Forelimb muscle (tissue), 1 donor: ENCODE measurements at regions not wholly inside any gene's neighbourhood (a gene's known extent, or its start where the extent isn't known, plus 50 kb on each side); places are given as distances from the start of the nearest gene placed in this dataset.
"Not testable (repeated sequence)": the region's sequence is repeated elsewhere in the genome, so short reads cannot be mapped to it uniquely, and the experiment has no call there.

ENCODE experiments used
- DNase-seq: peaks from one replicate; pipeline ENCODE4 v3.0.0-alpha.2; 2013; ENCODE audit warnings: low read depth

DNA sequence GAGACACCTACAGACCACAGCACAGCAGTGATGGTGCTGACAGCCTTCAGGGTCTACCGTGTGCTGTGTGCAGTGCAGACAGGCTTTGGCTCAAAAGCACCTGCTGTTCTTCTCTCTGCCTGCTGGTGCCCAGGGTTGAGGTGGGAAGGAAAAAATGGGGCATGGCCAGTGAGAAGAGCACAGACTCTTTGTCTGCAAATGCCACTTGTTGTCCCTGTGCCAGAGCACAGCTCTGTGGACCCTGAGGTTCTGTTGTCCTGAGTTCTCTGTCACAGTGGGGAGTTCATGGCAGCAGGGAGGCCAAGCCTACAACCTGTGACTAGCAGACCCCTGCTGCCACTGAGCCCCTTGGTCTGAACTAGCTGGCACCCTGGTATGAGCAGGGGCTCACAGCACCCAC lies 376.7 kb downstream of the GLRX3 start:
- no peak for DNase-seq

DNA sequence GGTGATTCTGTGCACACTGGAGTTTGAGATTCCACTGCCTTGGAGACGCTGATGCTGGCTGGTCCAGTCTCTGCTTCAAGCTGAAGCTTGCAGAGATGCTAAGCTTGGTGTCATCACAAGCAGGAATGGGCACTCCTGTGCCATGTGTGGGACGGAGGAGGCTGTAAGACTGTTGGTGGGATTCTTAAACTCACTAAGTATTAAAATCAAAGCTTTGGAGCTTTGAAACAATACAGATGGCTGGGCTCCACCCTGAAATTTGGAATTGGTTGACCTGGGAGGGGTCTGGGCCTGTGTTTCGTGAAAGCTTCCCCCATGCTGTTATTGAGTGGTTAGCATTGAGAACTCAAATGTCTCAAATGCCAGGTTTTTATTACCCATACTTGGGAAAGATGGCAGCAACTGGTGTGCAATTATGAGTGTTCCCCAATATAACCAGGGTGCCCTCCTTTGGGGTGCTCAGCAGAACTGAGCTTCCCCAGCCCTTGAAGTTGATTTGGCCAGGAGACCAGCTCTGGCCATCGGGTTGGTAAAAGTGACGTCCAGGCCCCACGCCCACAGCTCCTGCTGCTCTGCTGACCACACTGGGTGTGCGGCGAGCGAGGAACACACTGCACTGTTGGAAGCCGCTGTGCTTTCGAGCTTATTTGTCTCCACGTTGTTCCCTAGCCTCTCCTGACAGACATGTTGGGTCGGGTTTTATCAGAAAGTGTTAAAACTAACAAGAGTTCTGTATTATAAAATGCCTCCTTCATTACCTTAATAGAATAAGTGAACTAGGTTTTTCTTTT lies 377.7 kb downstream of the GLRX3 start:
- DNase-seq = no peak

DNA sequence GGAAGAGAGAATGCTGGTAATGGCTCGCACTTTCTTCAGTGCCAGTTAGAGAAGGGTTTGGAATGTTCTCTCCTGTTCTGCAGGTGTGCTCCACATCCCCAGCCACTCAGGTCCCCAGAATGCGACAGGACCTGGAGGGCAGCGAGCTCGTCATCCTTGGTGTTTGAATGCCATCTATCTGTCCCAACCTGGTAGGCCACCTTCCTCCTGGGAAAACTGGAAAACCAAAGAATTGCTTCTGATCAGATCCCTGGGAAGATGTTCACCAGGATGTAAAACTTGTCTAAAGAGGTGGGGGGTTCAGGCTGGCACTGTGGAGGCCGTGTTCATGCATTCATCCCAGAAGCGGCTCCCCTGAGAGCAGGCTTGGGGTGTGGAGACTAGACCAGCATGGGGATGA lies 379.5 kb downstream of the GLRX3 start:
- no peak for DNase-seq

DNA sequence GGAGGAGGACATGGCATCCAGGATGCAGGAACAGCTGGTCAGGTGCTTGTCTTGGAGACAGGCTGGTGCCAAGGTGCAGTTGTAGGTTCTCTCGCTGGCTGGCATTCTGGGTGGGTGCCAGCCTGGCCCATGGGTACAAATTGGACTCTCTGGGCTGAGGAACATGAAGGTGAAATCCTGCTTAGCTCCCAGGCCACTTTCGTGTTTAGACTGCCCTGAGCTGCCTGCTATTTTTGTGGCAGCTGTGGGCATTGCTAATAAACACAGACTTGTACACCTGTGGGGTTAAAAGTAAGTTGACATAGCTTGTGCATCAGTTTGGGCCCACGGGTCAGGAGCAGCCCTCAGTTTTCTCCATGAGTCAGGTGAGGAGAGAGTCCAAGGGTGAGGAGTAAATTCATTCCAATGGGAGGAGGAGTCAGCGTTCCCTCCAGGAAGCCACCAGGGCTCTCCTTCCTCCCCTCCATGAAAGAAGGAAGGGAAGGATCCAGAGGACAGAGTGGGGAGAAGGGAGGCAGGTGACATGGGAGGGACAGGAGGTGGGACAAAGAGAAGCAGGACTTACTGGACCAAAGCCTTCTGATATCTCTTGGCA lies 380.0 kb downstream of the GLRX3 start:
- DNase-seq = no peak

DNA sequence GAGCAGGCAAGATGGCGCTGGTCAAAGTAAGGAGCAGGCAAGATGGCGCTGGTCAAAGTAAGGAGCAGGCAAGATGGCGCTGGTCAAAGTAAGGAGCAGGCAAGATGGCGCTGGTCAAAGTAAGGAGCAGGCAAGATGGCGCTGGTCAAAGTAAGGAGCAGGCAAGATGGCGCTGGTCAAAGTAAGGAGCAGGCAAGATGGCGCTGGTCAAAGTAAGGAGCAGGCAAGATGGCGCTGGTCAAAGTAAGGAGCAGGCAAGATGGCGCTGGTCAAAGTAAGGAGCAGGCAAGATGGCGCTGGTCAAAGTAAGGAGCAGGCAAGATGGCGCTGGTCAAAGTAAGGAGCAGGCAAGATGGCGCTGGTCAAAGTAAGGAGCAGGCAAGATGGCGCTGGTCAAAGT lies 382.7 kb downstream of the GLRX3 start:
- DNase-seq = not testable (repeated sequence)

DNA sequence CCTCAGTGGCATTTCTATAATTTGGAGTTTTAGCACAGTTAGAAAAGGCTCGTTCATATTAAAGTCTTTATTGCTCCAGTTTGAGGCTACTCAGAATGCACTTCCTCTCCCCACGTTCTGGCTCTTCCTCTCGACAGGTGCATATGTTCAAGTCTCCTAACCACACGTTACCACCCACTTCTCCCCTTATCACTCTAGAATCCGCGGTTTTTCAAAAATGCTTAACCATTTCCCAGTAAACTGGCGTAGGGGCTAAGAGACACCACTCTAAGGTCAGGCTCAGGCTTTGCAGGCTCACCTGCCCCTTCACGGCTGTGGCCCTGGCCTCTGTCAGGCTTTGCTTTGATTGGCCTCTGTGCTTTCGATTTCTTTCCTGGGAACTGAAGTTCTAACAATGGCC lies 383.6 kb downstream of the GLRX3 start:
- DNase-seq = no peak

DNA sequence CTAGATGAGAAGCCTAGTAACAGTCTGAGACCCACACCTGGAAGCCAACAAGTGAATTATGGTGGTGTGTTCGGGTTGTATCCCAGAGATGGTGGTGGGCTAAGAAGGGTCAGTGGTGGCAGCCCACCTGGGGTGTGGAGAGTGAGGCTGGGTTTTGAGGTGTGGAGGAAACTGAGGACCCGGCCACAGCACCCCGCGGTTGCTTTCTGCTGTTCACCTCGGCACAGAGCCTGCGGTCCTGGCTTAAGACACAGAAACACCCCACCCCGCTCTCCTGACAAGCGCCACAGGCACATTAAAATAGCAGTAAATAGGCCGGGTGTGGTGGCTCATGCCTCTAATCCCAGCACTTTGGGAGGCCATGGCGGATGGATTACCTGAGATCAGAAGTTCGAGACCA lies 395.1 kb downstream of the GLRX3 start:
- DNase-seq = no peak

DNA sequence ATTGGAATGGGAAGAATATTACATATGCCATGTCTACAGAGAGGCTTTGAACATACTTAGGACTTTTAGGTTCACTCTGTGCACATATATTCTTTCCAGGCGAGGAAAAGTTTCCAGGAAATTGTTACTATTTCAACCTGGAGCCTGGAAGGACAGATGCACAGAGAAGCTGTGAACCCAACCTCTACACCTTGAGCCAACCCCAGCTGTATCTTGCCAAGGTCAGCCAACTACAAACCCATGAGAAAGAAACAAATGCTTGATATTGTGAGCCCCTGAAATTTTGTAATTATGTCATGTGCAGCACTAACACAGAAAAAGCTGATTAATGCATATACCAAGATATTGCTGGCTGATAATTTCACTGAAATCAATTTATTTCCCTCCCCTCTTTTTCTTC lies 404.9 kb downstream of the GLRX3 start:
- DNase-seq = no peak

DNA sequence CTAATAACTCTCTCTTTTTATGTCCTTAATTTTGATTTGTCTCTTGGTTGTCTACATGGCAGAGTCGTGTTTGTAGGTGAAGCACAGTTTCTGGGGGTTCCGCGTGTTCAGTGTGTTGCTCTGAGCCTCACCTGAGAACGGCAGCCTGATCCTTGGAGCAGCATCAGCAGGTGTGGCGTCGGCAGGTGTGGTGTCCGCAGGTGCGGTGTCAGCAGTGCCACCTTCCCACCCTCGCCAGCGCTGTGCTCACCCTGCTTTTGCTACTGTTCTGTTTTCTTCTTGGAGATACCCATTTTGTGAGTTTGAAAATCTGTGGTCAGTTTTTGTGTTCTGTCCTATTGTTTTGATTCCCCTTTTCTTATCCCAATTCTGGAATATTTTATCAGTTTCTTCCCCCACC lies 406.6 kb downstream of the GLRX3 start:
- no peak for DNase-seq

DNA sequence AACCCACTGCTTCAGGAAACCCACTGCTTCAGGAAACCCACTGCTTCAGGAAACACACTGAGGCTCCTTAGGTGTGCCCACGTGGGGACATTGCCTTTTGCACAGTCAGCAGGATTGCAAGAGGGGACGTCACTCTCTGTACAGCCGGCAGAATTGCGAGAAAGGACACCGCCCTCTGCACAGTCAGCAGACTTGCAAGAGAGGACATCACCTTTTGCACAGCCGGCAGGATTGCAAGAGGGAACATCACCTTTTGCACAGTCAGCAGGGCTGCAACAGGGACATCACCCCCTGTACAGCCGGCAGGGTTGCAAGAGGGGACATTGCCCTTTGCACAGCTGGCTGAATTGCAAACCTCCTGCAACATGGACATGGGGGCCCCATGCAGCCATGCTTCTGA lies 407.6 kb downstream of the GLRX3 start:
- no peak for DNase-seq

DNA sequence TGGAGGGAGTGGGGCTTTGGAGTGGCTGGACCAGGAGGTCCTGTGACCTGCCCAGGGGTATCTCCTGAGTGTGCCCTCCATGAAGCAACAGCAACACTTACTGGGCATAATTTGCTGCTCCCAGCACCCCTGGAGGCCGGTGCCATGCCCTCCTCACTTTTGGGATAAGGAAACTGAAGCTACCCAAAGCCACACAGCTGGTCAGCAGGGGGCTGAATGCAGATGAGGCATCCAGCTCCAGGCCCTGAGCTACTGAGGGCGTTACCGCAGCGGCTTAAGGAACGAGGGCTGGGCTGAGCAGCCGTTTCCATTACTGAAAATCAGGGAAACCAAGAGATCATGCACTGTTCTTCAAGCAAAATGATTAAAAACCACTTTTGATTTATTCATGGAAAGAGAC lies 408.9 kb downstream of the GLRX3 start:
- DNase-seq = no peak

DNA sequence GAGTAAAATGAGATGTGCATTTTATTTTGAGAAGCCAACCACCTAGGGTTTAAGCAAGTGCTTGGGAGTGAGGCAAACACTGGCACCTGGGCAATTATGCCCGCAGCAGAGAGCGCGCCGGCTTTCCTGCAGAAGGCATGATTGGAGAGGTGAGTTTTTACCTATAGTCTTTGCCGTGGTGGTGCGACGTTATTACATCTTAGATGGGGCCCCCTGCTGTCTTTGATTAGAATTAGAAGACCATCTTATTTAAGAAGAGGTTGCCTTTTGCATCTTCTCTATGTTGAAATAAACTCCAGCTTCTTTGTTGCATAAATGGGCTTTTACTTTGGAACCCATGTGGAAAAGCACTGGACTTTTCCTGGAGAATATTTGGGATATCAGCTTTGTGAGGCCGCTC lies 409.5 kb downstream of the GLRX3 start:
- no peak for DNase-seq

DNA sequence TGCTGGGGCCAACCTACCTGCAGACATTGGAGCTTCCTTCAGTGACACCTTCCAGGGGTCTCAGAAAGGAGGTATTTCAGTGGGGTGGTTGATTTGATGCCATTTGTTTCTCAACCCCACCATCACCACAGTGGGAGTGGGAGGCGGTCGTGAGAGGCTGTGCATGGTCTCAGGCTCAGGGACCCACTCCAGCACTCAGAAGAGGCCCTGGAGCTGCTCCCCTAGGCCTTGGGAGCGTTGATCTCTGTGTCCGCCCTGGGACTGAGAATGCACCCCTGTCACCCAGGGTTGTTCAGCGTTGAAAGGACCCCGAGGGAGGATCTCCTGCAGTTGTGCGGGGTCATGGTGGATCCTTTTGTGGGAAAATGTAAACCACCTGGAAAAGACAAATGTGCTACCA lies 410.6 kb downstream of the GLRX3 start:
- DNase-seq = no peak

DNA sequence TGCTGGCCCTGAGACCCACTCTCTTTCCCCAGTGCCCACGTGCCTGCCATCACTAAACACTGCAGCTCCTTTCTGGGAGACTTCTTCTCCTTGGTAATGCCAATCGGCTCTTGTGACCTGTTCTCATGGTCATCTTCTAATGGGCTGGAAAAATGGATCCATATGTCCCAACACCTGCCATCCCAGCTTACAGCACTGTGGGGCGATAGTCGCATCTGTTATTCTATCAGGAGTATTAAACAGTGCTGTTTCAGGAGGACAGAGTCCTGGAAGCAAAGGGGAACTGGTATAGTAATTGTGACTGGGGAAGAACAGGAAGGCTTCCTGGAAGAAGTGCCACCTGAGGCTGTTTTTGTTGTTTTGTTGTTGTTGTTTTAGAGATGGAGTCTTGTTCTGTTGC lies 411.2 kb downstream of the GLRX3 start:
- no peak for DNase-seq

DNA sequence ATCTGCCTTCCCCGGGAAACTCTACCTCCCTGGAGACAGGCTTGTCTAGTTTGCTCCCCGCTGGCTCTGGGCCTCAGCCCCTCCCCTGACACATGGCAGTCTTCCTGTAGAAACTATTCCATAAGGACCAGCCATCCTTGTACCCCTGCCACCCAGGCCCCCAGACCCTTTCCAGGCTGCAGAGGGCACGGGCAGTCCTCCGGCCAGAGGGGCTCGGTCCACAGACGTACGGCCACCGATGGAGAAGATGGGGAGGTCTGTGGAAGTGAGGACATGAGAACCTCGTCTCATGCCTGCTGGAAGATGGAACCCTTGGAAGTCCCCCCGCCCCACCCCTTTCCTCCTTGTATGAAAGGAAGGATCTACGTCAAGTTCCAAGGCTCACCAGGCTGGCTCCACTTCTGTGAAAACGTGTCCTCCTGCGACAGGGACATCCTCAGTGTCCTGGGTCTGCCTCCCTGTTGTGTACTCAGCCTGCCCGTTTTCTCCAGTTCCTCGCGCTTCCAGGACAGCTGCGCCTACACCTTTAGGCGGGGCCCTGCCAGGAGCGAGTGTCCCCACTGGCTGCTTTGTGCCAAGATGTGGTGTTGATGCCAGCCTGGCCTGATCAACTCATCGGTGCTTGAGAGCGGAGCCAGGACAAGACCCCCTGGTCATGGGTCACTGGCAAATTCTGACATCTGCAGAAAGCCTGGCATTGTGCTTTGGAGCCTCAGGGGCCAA lies 414.9 kb downstream of the GLRX3 start:
- no peak for DNase-seq

DNA sequence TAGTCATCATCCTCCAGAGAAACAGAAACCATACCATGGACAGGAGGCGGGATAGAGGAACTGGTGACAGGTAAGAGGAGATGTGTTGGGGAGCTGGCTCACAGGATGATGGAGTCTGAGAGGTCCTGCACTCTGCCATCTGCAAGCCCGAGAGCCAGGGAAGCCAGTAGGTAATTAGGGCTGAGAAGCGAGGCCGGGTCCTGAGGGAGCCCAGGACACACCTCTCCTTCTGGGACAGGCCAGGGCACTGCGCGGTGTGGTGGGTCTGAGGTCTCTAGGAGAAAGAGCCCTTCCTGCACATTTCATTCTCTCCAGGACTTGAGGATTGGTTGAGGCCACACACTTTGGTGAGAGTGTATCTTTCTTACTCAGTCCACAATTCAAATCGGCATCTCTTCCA lies 415.5 kb downstream of the GLRX3 start:
- no peak for DNase-seq

DNA sequence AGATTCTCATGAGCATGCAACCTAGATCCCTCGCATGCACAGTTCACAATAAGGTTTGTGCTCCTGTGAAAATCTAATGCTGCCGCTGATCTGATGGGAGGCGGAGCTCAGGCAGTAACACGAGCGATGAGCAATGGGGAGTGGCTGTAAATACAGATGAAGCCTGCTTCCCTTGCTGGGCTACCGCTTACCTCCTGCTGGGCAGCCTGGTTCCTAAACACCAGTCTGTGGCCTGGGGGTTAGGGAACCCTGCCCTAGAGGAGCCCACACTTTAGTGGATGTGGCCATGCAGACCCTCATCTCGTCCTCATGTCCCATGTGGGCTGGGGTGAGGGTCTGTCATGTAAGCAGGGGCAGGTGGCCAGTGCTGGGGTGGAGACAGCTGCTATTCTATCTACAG lies 417.6 kb downstream of the GLRX3 start:
- DNase-seq = no peak

DNA sequence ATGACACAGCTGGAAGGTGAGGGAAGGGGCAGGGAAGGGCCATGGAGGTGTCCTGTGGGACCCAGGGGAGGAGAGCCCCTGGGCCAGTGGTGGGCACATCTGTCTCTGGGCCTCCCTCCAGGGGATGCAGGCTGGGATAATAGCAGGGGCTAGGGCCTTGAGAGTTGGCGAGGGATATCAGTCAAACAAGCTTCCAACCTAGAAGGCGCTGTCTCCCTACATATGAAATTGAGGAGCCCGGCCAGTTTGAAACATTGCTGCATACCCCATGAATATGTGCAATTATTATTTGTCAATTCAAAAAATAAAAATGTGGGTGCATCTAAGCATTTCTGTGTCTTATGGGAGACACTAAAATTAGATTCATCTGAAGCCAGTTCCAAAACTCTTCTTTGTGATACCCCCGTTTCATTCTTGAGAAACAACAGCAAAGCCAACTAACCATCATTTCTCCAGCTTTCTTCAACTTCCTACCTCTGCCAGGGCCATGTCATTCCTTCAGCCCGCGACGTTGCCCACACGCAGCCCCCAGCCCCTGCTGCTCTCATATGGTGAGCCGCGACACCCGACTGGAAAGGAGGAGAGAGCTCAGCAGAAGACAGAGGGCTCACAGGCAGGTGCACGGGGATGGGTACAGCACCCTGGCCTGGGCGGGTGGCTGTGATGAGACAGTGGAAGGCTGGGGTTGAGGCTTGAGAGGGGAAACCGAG lies 418.7 kb downstream of the GLRX3 start:
- no peak for DNase-seq

DNA sequence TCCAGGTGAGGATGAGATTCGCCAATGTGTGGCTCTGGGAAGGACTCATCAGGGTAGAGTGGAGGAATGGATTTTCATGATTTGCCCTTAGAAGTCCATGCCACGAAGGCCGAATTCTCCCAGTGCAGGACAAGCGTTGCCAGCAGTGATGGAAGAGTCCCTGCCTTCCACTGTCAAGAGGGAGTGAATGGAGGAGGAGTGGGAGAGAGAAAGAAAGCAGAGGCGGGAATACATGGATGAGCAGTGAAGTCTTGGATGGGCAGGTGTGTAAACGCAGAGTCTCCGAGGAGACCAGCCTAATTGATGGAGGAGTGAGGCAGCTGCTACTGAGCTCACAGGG lies 419.2 kb downstream of the GLRX3 start:
- DNase-seq = no peak

DNA sequence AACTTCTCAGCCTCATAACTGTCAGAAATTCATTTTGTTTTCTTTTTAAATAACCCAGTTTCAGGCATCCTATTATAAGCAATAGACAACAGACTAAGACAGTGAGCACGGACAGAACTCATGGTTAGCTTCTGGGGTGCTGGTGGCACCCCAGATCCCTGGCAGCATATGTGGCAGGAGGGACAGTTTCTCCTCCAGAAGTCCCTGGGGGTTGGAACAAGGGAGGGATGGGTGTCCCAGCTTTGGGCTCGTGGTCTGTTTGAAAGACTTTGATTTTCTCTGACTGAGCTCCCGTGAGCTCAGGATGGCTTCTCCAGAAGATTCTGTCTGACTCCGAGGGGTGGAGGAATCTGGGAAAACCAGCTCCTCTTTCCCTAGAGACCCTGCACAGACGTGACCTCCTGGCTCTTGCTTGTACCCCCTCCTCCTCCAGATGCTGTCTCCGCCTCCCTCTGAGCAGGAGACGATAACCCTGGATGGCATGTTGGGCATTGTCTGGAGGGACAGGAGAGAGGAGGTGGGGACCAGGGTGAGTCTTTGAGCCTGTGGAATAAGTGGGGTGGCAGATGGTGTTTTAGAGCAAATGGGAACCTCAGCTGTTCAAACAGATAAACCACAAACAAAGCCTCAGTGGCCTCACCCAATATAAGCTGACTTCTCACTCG lies 421.1 kb downstream of the GLRX3 start:
- DNase-seq = no peak

DNA sequence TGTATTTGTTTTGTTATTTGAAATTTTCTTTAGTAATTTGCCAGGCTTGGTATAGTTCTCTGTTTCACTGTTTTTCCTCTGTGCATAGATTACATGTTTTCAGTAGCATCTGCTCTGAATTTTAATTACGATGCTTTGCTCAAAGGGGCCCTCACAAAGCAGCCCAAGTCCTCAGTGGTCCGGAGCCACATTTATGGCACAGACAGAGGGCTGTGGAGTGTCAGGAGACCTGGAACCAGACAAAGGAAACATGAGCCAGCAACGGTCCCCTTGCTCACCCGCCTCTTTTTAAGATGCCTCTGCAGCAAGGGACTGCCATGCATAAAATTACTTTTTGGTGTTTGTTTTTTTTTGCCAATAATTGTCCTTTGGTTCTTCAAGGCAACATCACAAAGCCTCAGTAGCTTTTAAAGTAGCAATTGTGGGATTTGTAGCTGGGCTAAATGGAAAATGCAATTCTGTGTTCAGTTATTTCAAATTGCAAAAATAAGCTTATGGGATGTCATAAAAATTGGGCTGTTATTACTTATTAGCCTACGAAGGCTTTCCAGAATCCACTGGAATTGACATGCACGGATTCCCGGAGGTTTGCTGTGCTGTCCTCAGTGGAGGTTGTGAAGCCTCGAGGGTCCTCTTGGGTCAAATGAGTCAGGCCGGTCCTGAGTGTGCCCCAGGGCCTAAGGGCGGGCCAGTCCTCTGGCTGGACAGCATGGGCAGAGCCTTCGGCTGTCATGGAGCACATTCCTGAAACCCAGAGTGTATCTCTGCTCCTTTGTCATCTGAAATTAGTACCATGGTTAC lies 422.8 kb downstream of the GLRX3 start:
- no peak for DNase-seq
